ENCODE measurements at regions not wholly inside any gene's neighbourhood (a gene's known extent, or its start where the extent isn't known, plus 50 kb on each side); places are given as distances from the start of the nearest gene placed in this dataset.

DNA sequence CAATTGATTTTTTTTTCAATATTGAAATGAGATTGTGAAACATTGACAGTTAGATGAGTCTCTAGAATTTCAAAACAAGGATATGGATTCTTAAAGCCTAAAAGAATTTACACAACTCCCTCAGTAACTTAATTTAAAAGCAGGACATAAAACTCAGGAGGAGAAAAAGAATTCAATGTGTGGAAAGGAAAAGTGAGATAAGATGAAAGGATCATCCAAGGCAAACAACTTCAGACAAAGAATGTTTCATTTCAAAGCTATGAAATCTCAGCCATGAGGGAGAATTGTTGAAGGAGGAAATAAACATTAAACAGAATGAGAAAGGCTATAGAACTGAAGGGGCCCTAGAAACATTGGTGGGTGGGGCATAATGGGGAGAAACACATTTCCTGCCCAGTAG lies 191.7 kb upstream of the NOX3 start:
- TF ChIP-seq POLR2AphosphoS5 (IDR thresholded peaks at IDR 0.05; ENCODE audit: borderline replicate concordance, low read depth, low read length) (no peak), EZH2 (IDR thresholded peaks at IDR 0.05) (no peak)

Measured in SK-N-MC (cell line).